AG04449 (cell line): ENCODE measurements at regions not wholly inside any gene's neighbourhood (a gene's known extent, or its start where the extent isn't known, plus 50 kb on each side); places are given as distances from the start of the nearest gene placed in this dataset.

Experiments
- CTCF ChIA-PET: fragments of 350-600 bp; formaldehyde crosslinking; extraction: SDS; loops from one replicate; lab custom pipeline; 2021; ENCODE audit warnings: antibody characterized with exemption; lab: Yijun Ruan, JAX
- POLR2A ChIA-PET: fragments of 400-600, 350-600 bp; formaldehyde crosslinking; extraction: SDS; loops from one replicate; lab custom pipeline; 2020; ENCODE audit warnings: antibody characterized with exemption, inconsistent platforms; lab: Yijun Ruan, JAX
- DNase-seq: peaks from one replicate; pipeline ENCODE4 v3.0.0-alpha.2; 2010; ENCODE audit warnings: low read depth, low spot score
- H3K4me3 ChIP-seq: 2 replicates; pipeline ENCODE4 v1.5.1; 2011; ENCODE audit warnings: low read depth, mild to moderate bottlenecking, control low read depth, low read length
- CTCF ChIP-seq: IDR thresholded peaks from one replicate; pipeline ENCODE4 v1.5.1; 2011; ENCODE audit warnings: mild to moderate bottlenecking, moderate library complexity, low read length, control low read depth, inconsistent platforms; ENCODE audit not compliant: insufficient read depth; ENCODE audit errors: missing control alignments

DNA sequence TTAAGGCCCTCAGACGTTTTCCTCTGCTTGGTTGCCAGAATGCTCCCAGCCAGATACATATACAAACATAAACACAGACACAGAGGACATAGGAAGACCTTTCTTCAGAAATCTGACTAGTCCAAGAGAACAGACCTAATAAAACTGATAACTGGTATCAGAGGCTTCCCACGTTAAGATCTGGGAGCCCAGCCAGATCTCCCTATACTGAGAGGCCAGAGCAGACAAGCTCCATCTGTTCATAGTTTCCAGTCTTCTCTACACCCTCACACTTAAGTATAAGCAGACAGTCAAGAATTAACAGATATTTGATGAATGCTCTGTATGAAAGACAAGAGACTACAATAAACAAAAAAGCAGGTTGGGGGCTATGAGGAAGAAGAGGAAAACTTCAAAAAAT lies 240.5 kb upstream of the CHAC2 start:
- CTCF ChIA-PET = no interaction called here
- DNase-seq = no peak

DNA sequence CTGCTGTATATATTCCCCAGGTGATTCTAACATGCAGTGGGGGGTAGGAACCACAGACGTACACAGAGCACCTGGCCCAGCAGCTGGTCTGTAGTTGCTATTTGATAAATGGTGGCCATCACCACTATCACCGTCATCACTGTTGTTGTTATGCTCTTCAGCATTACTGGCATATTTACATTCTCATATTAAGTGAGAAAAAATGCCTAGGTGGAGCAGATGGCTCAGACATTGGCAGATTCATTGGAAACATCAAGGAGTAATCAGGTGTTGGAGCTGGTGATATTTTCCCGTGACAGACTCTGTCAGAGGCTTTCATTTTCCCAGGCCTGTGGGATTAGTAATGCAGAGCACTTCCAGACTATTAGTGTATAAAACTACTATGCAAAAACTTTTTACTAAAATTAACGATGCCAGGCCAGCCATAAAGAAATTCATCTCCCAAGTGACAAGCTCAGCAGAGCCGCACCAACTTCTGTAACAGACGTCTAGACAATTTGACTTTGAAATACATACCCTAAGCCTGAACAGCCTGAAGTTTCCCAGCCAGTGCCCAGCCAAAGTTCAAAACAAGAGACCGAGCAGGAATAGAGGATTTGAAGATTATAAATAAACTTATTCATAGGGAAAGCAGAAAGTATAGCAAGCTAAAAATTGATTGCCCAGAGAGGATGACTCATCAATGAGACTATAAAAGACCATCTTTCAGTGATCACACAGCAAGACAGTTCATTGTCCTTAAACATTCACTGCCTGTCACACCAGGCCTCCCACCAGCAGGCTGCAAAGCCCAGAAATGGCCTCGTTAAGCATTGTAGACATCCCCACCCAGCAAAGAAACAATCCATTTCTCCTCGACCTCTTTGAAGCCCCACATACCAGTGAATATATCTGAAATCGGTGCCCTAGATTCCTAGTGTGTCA lies 247.4 kb upstream of the CHAC2 start:
- no peak for DNase-seq
- ChIA-PET POLR2A (no interaction called here), CTCF (no interaction called here)
- no peak overlapping the region for H3K4me3 ChIP-seq
- no peak for TF ChIP-seq CTCF

More for the DNA sequence above, 240.5 kb upstream of the CHAC2 start:
- no peak overlapping the region for H3K4me3 ChIP-seq
- POLR2A ChIA-PET = no interaction called here
- no peak for TF ChIP-seq CTCF

DNA sequence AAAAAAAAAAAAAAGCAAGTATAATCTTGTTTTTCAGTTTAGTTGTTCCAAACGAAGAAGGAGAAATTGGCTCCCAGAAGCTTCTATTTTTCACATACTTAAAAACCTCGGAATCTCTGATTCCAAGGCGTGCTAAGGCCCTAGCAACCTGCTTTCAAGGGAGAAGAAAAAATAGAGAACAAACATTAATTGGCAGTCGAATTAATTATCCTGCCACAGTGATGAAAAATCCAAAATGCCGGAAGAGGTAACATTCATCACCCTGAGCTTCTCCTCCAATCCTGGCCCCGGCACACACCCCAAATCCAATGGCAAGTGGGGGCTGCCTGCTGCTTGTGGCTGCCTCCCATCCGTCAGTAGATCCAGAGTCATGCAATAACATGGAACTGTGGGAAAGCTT lies 250.2 kb upstream of the CHAC2 start:
- CTCF ChIA-PET = no interaction called here
- POLR2A ChIA-PET = no interaction called here

GRCh38 chr2:53516650-53517049 lies 251.0 kb upstream of the CHAC2 start:
- no peak for TF ChIP-seq CTCF
- ChIA-PET POLR2A (no interaction called here), CTCF (interaction anchor here (2.5 kb wide), 1 partner anchor 94 kb away, joined by 12 read pairs; no protein-coding TSS in a partner anchor)

More for the DNA sequence above, 250.2 kb upstream of the CHAC2 start:
- H3K4me3 ChIP-seq = no peak overlapping the region
- no peak for TF ChIP-seq CTCF
- DNase-seq = no peak

GRCh38 chr2:53515435-53516332 lies 251.9 kb upstream of the CHAC2 start:
- TF ChIP-seq CTCF = peak; percentile 1
- ChIA-PET CTCF (interaction anchor here (1.2 to 2.5 kb wide), 2 partner anchors 37 to 93 kb away, joined by 3 to 12 read pairs; no protein-coding TSS in a partner anchor), POLR2A (no interaction called here)
- DNase-seq = no peak
- H3K4me3 ChIP-seq = no peak overlapping the region

More at GRCh38 chr2:53516650-53517049, 251.0 kb upstream of the CHAC2 start:
- H3K4me3 ChIP-seq = no peak overlapping the region
- no peak for DNase-seq

DNA sequence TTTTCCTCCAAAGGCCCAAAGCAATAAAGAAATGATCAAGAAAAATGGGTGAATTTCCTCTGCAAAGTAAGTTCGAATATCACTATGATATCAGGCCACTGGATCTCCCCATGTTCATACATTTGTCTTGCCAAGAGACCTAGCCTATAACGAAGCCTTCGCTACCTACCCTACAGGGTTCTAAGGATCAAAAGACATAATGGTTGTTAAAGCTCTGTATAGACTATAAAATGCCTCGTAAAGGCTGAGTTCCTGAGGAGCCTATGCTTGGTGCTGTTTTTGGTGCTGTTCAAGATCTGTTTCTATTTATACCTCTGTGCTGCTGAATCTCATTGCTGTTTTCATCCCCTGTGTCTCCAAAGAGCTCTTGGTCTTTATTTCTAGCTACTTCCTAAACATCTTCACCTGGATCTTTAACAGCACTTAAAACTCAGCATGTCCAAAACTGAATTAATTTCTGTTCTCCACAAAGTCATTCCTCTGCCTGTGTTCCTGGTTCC lies 254.4 kb upstream of the CHAC2 start:
- CTCF ChIA-PET = no interaction called here
- DNase-seq = no peak
- H3K4me3 ChIP-seq = no peak overlapping the region
- TF ChIP-seq CTCF = no peak
- POLR2A ChIA-PET = no interaction called here
